ENCODE measurements at regions not wholly inside any gene's neighbourhood (a gene's known extent, or its start where the extent isn't known, plus 50 kb on each side); places are given as distances from the start of the nearest gene placed in this dataset.

DNA sequence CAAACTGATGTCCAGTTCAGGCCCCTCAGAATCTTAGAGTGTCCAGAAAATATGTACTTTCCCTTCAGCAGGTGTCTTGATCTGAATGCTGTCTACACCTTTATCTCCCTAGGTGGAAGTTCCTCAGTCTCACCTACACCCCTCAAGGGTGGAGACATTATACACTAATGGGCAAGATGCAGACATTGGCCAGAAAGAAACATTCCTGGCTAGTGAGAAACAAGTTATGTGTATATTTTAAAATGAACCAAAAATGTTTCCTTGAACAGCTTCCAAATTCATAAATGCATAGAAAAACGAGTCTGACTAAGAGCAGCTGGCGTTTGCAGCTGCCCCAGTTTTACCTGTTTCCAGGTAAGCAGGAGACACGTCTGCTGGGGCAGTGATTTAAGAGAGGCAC, 140.5 kb upstream of the IRX4 start:
- Histone ChIP-seq H3K9me3 (no peaks in the 10 kb centered on the region), H3K27me3 (no peaks in the 10 kb centered on the region), H3K27ac (no peak overlapping the region), H3K36me3 (no peaks in the 10 kb centered on the region), H3K4me1 (no peaks in the 10 kb centered on the region), H3K4me3 (no peak overlapping the region)
- TF ChIP-seq, protein P1, sequence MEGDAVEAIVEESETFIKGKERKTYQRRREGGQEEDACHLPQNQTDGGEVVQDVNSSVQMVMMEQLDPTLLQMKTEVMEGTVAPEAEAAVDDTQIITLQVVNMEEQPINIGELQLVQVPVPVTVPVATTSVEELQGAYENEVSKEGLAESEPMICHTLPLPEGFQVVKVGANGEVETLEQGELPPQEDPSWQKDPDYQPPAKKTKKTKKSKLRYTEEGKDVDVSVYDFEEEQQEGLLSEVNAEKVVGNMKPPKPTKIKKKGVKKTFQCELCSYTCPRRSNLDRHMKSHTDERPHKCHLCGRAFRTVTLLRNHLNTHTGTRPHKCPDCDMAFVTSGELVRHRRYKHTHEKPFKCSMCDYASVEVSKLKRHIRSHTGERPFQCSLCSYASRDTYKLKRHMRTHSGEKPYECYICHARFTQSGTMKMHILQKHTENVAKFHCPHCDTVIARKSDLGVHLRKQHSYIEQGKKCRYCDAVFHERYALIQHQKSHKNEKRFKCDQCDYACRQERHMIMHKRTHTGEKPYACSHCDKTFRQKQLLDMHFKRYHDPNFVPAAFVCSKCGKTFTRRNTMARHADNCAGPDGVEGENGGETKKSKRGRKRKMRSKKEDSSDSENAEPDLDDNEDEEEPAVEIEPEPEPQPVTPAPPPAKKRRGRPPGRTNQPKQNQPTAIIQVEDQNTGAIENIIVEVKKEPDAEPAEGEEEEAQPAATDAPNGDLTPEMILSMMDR (IDR thresholded peaks at IDR 0.05) = no peak
- DNase-seq (no peak), ATAC-seq (no peak)
- intact Hi-C loops (cut with DNase I) = no loop called here

DNA sequence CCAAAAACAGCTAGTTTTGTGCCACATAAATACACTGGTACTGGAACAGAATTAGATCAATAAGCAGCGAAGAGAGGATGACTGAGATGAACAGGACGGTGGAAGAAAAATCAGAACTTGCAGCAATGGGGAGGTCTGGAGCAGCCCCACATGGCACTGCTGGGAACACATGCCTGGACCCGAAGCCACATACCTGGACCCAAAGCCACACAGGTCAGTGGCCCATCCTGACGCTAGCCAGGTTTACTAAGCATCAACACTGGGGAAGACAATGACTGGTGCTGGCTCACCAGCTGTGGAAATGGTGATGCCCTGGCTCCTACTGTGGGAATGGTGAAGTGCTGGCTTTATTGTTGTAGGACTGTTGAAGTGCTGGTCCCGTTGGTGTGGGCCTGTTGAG, 139.7 kb upstream of the IRX4 start:
- Histone ChIP-seq H3K27ac (no peak overlapping the region), H3K4me1 (no peaks in the 10 kb centered on the region), H3K4me3 (no peak overlapping the region), H3K27me3 (no peaks in the 10 kb centered on the region), H3K36me3 (no peaks in the 10 kb centered on the region), H3K9me3 (no peaks in the 10 kb centered on the region)
- no peak for ATAC-seq
- intact Hi-C loops (cut with DNase I) = no loop called here
- TF ChIP-seq, protein P1 (IDR thresholded peaks at IDR 0.05) = no peak
- DNase-seq = no peak

DNA sequence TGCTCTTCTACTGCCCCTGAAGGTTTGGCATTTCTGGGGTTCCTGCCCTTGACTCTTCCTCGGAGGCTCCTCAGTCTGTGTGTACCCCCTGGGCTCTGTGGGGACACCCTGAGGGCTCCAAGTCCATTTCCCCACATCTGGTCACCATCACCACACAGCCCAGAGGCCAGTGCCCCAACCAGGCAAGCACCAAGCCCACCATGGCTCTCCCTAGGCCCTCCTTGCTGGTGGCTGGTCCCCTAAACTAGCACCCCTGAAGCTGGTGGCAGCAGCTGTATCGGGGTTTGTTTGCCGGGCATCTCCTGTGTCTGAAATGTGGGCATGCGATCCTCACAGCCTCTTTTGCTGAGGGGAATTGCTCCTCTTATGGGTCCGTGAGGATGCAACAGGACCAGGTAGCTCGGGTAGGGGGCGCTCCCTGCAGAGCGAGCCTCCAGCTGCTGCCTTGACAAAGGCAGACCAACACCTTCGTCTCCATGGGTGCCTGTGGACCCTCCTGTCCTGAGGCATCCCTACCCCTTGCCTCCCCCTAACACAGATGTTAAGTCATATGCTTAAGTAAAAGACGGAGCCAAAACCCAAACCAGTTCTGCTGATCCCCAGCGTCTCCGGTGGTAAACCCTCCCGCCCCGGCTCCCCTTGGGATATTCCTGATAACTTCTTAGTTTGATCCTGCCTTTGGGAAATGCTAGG, 138.9 kb upstream of the IRX4 start:
- Histone ChIP-seq H3K36me3 (no peaks in the 10 kb centered on the region), H3K27me3 (no peaks in the 10 kb centered on the region), H3K9me3 (no peaks in the 10 kb centered on the region), H3K27ac (no peak overlapping the region), H3K4me1 (no peaks in the 10 kb centered on the region), H3K4me3 (no peak overlapping the region)
- TF ChIP-seq, protein P1 (IDR thresholded peaks at IDR 0.05) = no peak
- intact Hi-C loops (cut with DNase I) = no loop called here
- no peak for DNase-seq
- no peak for ATAC-seq

DNA sequence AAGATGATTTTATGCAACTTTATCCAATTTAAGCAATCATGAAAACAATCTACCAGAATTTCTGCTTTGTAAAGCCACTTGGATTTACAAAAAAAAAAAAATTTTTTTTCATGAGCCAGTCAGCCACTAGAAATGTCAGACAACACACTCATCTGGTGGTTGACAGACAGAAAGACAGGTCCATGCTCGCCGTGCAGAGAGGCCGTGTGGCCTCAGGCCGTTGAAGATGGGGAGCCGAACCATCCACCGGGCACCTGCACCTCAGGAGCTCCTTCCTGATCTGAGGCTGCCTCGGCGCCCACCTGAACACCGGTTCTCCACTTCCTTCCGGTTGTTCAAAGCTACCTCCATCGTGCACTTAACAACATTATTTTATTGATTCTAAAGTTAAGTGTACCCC, 138.0 kb upstream of the IRX4 start:
- no peaks in the 10 kb centered on the region for H3K9me3 ChIP-seq
- no peak for DNase-seq
- no peaks in the 10 kb centered on the region for H3K36me3 ChIP-seq
- intact Hi-C loops (cut with DNase I) = no loop called here
- no peak for ATAC-seq
- no peak overlapping the region for H3K27ac ChIP-seq
- H3K4me3 ChIP-seq = no peak overlapping the region
- H3K27me3 ChIP-seq = no peaks in the 10 kb centered on the region
- H3K4me1 ChIP-seq = no peaks in the 10 kb centered on the region
- TF ChIP-seq, protein P1 (IDR thresholded peaks at IDR 0.05) = no peak

DNA sequence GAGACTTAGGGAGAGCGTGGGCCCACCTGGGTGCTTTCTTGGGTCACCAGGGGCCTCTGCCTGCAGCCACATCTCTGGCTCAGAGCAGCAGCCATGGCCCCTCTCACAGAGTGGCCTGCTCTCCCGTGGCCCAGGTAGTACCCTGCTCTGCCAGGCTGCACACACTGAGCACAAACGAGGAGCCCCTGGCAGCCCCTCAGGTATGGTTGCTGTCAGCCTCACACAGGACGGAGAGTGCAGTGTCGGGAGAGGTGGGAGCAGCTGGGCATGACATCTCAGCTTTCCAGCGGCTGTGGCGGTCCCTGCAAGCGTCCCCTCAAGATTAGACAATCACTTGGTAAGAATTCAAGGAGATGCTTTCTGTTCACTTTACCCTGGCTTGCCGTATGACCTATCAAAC, 137.0 kb upstream of the IRX4 start:
- Histone ChIP-seq H3K27ac (no peak overlapping the region), H3K9me3 (no peaks in the 10 kb centered on the region), H3K4me3 (no peak overlapping the region), H3K27me3 (no peaks in the 10 kb centered on the region), H3K36me3 (no peaks in the 10 kb centered on the region), H3K4me1 (no peaks in the 10 kb centered on the region)
- intact Hi-C loops (cut with DNase I) = no loop called here
- TF ChIP-seq, protein P1 (IDR thresholded peaks at IDR 0.05) = no peak
- no peak for DNase-seq
- no peak for ATAC-seq

DNA sequence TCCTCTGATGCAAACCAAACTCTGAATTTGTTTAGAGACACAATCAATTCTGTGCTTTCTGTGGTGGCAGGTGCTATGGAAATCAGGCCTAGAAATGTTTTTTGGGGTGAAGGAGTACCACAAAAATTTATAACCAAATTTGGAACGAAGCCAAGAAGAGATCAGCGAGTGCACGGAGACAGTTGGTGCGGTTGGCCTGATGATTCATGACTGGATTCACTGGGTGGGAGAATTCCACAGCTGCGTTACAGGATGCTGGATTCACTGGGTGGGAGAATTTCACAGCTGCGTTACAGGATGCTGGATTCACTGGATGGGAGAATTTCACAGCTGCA, 135.6 kb upstream of the IRX4 start:
- no peaks in the 10 kb centered on the region for H3K4me1 ChIP-seq
- no peaks in the 10 kb centered on the region for H3K36me3 ChIP-seq
- H3K4me3 ChIP-seq = no peak overlapping the region
- intact Hi-C loops (cut with DNase I) = no loop called here
- ATAC-seq (no peak), DNase-seq (no peak)
- TF ChIP-seq, protein P1 (IDR thresholded peaks at IDR 0.05) = no peak
- H3K9me3 ChIP-seq = no peaks in the 10 kb centered on the region
- no peaks in the 10 kb centered on the region for H3K27me3 ChIP-seq
- no peak overlapping the region for H3K27ac ChIP-seq

Measured in upper lobe of right lung (tissue), 1 donor.